GM18868 (cell line): ENCODE measurements at regions not wholly inside any gene's neighbourhood (a gene's known extent, or its start where the extent isn't known, plus 50 kb on each side); places are given as distances from the start of the nearest gene placed in this dataset.
A peak's percentile ranks its signal among the peaks of the same experiment; 100 is the strongest.
"Not testable (repeated sequence)": the region's sequence is repeated elsewhere in the genome, so short reads cannot be mapped to it uniquely, and the experiment has no call there.

Experiments
- ATAC-seq: cut with Tn5 transposase; IDR thresholded peaks from one replicate; pipeline ENCODE4 v1.9.1; 2021; ENCODE audit warnings: mild to moderate bottlenecking, moderate library complexity; ENCODE audit not compliant: unreplicated experiment

GRCh38 chr3:22856811-22857210 lies 346.3 kb upstream of the UBE2E2 start:
- ATAC-seq: no peak

- ATAC-seq: no peak
These were observed 344.6 kb upstream of the UBE2E2 start for GRCh38 chr3:22858486-22858885.

- no peak for ATAC-seq
These were observed 343.5 kb upstream of the UBE2E2 start for GRCh38 chr3:22859618-22860017.

- ATAC-seq: no peak
These were observed 341.7 kb upstream of the UBE2E2 start for GRCh38 chr3:22861426-22861825.

- no peak for ATAC-seq
These were observed 341.0 kb upstream of the UBE2E2 start for GRCh38 chr3:22862111-22862510.

- not testable (repeated sequence) for ATAC-seq
These were observed 320.3 kb upstream of the UBE2E2 start for GRCh38 chr3:22882834-22883233.

GRCh38 chr3:22885039-22885438 lies 318.1 kb upstream of the UBE2E2 start:
- no peak for ATAC-seq

GRCh38 chr3:22885574-22886341 lies 317.4 kb upstream of the UBE2E2 start:
- no peak for ATAC-seq

- no peak for ATAC-seq
These were observed 316.6 kb upstream of the UBE2E2 start for GRCh38 chr3:22886439-22887068.

GRCh38 chr3:22887664-22888291 lies 315.3 kb upstream of the UBE2E2 start:
- peak; percentile 71 for ATAC-seq

- ATAC-seq: no peak
These were observed 310.0 kb upstream of the UBE2E2 start for GRCh38 chr3:22893101-22893500.

- no peak for ATAC-seq
These were observed 309.3 kb upstream of the UBE2E2 start for GRCh38 chr3:22893644-22894325.

GRCh38 chr3:22894865-22895264 lies 308.3 kb upstream of the UBE2E2 start:
- no peak for ATAC-seq

GRCh38 chr3:22895671-22896070 lies 307.5 kb upstream of the UBE2E2 start:
- ATAC-seq: no peak

- no peak for ATAC-seq
These were observed 304.6 kb upstream of the UBE2E2 start for GRCh38 chr3:22898558-22898957.

GRCh38 chr3:22899441-22899840 lies 303.7 kb upstream of the UBE2E2 start:
- no peak for ATAC-seq

GRCh38 chr3:22900296-22900695 lies 302.8 kb upstream of the UBE2E2 start:
- no peak for ATAC-seq

GRCh38 chr3:22901684-22902083 lies 301.4 kb upstream of the UBE2E2 start:
- ATAC-seq: no peak

- no peak for ATAC-seq
These were observed 295.9 kb upstream of the UBE2E2 start for GRCh38 chr3:22907161-22907780.

- ATAC-seq: no peak
These were observed 295.3 kb upstream of the UBE2E2 start for GRCh38 chr3:22907796-22908195.

- no peak for ATAC-seq
These were observed 294.1 kb upstream of the UBE2E2 start for GRCh38 chr3:22908989-22909507.
